ENCODE measurements at regions not wholly inside any gene's neighbourhood (a gene's known extent, or its start where the extent isn't known, plus 50 kb on each side); places are given as distances from the start of the nearest gene placed in this dataset.

DNA sequence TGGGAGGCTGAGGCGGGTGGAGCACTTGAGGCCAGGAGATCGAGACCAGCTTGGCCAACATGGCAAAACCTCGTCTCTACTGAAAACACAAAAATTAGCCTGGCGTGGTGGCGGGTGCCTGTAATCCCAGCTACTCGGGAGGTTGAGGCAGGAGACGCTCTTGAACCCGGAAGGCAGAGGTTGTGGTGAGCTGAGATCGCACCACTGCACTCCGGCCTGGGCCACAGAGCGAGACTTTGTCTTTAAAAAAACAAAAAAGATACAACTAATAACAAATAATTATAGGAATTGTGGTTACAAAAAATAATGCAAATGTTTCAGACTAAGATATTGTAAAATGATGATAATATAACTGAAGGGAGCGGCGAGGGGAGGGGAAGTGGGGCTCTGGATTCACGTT lies 90.3 kb upstream of the RTL6 start:
- no peak for TF ChIP-seq ZNF70 (CRISPR knock-in tag; IDR thresholded peaks at IDR 0.05)
- no peak for TF ChIP-seq ZFP3 (CRISPR knock-in tag; IDR thresholded peaks at IDR 0.05)
- no peak for TF ChIP-seq BACH2 (CRISPR knock-in tag; IDR thresholded peaks at IDR 0.05; ENCODE audit: borderline replicate concordance)
- TF ChIP-seq TOX (CRISPR knock-in tag; IDR thresholded peaks at IDR 0.05; ENCODE audit: borderline replicate concordance) = no peak
